ENCODE measurements at regions not wholly inside any gene's neighbourhood (a gene's known extent, or its start where the extent isn't known, plus 50 kb on each side); places are given as distances from the start of the nearest gene placed in this dataset.
"Not testable (repeated sequence)": the region's sequence is repeated elsewhere in the genome, so short reads cannot be mapped to it uniquely, and the experiment has no call there.

DNA sequence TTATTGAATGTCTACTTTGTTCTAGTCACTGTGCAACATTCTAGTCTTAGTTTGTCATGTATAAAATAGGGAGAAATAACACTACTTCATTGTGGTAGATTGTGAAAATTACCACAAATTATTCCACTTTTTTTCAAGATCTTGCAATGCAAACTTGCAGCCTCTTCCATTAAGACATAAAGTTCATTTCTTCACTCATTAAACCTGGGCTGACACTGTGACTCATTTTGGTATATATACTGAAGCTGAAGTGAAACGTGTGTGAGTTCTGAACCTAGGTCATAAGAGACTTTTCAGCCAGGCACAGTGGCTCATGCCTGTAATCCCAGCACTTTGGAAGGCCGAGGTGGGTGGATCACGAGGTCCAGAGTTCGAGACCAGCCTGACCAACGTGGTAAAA lies 329.0 kb downstream of the BCKDHB start:
- TF ChIP-seq, protein P1, sequence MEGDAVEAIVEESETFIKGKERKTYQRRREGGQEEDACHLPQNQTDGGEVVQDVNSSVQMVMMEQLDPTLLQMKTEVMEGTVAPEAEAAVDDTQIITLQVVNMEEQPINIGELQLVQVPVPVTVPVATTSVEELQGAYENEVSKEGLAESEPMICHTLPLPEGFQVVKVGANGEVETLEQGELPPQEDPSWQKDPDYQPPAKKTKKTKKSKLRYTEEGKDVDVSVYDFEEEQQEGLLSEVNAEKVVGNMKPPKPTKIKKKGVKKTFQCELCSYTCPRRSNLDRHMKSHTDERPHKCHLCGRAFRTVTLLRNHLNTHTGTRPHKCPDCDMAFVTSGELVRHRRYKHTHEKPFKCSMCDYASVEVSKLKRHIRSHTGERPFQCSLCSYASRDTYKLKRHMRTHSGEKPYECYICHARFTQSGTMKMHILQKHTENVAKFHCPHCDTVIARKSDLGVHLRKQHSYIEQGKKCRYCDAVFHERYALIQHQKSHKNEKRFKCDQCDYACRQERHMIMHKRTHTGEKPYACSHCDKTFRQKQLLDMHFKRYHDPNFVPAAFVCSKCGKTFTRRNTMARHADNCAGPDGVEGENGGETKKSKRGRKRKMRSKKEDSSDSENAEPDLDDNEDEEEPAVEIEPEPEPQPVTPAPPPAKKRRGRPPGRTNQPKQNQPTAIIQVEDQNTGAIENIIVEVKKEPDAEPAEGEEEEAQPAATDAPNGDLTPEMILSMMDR (IDR thresholded peaks at IDR 0.05; ENCODE audit: insufficient read depth, low read depth, low read length, missing control alignments), result no peak
- no peak for DNase-seq (ENCODE audit: low read depth)
- H3K4me3 ChIP-seq (ENCODE audit: low read depth, low read length), result no peak overlapping the region

DNA sequence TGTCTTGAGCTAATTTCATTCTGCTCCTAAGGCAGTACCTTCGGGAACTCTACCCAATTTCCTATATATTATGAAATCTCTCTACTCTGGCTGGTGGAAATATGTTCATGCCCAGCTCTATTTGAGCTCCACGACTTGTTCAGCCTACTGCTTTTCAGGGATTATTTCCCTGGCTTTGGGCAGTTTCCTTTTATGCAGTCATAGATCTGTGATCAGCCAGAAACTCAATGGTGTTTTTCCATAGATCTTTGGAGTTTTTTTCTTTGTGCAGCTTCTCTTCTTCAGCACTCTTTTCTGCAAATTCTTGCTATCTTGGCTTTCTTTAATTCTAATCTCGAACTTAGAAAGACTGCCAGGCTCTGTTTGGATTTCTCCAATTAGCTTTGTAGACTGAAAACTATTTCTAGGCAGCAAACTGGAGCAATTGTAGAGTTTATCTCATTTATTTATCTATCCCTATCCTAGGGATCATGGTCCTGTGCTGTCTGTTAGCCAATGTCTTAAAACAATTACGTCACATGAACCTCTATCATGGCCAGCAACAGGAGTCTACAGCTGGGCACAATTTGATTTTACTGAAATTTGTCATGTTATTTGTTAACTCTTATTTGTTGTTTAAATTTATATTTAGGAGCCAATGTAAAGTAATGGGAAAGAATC lies 328.4 kb downstream of the BCKDHB start:
- H3K4me3 ChIP-seq (ENCODE audit: low read depth, low read length), result no peak overlapping the region
- TF ChIP-seq, protein P1 (IDR thresholded peaks at IDR 0.05; ENCODE audit: insufficient read depth, low read depth, low read length, missing control alignments), result no peak
- no peak for DNase-seq (ENCODE audit: low read depth)

DNA sequence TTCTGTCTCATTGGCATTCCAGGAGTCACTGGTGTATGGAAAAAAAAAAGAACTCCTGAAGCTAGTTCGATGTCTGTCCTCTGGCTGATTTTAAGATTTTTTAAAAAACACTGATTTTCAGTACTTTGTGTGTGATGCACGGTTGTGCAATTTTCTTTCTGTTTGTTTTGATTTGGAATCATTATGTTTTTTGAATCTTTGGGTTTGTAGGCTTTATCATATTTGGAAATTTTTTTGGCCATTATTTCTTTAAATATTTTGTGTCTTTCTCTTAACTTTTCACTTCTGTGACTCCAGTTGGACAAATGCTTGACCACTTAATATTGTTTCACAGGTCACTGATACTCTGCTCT lies 327.2 kb downstream of the BCKDHB start:
- TF ChIP-seq, protein P1 (IDR thresholded peaks at IDR 0.05; ENCODE audit: insufficient read depth, low read depth, low read length, missing control alignments), result no peak
- no peak for DNase-seq (ENCODE audit: low read depth)
- no peak overlapping the region for H3K4me3 ChIP-seq (ENCODE audit: low read depth, low read length)

DNA sequence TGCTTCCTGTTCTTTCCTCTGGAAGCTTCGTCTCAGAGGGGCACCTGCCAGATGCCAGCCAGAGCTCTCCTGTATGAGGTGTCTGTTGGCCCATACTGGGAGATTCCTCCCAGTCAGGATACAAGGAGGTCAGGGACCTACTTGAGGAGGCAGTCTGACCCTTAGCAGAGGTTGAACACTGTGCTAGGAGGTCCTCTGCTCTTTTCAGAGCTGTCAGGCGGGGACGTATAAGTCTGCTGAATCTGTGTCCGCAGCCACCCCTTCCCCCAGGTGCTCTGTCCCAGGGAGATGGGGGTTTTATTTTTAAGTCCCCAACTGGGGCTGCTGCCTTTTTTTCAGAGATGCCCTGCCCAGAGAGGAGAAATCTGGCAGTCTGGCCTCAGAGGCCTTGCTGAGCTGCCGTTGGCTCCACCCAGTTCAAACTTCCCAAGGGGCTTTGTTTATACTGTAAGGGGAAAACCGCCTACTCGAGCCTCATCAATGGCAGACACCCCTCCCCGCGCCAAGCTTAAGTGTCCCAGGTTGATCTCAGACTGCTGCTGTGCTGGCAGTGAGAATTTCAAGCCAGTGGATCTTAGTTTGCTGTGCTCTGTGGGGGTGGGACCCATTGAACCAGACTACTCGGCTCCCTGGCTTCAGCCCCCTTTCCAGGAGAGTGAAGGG lies 326.7 kb downstream of the BCKDHB start:
- no peak for DNase-seq (ENCODE audit: low read depth)
- TF ChIP-seq, protein P1 (IDR thresholded peaks at IDR 0.05; ENCODE audit: insufficient read depth, low read depth, low read length, missing control alignments), result no peak
- no peak overlapping the region for H3K4me3 ChIP-seq (ENCODE audit: low read depth, low read length)

DNA sequence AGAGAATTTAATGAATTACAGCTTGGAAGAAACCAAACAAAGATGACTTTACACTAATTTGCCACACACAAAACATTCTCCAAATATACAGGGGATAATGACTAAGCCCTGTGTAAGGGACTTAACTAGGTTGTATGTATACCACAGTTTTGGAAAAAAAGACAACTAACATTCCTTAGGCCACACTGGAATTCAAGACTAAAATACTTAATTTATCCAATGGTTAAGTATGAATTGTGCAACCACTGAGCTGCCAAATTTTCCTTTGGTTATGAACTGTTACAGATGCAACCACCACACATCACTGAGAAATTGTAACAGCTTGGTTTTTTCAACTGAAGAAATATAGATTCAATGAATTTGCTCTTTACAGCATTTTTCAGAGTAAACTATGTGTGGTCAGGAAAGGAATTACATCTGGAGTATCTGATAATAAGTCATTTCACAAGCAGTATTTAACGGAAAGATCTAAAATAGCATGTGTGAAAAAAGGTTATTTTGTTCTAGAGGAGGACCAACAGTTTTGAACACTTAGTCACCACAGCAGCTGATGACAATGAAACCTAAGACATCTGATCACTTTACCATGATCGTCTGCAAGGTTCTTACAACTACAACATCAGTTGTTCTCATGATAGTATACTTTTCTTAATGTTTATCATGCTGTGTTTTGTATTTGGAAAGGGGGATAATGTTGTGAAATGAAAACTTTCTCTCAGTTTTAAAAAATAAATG lies 318.8 kb downstream of the BCKDHB start:
- no peak overlapping the region for H3K4me3 ChIP-seq (ENCODE audit: low read depth, low read length)
- no peak for DNase-seq (ENCODE audit: low read depth)
- TF ChIP-seq, protein P1 (IDR thresholded peaks at IDR 0.05; ENCODE audit: insufficient read depth, low read depth, low read length, missing control alignments), result no peak

DNA sequence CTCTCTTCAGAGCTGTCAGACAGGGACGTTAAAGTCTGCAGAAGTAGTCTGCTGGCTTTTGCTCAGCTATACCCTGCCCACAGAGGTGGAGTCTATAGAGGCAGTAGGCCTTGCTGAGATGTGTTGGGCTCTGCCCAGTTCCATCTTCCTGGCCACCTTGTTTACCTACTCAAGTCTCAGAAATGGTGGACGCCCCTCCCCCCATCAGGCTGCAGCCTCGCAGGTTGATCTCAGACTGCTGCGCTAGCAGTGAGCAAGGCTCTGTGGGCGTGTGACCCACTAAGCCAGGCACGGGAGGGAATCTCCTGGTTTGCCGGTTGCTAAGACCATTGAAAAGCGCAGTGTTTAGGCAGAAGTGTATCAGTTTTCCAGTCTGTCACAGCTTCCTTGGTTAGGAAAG lies 305.0 kb downstream of the BCKDHB start:
- H3K4me3 ChIP-seq (ENCODE audit: low read depth, low read length), result no peak overlapping the region
- DNase-seq (ENCODE audit: low read depth), result no peak
- TF ChIP-seq, protein P1 (IDR thresholded peaks at IDR 0.05; ENCODE audit: insufficient read depth, low read depth, low read length, missing control alignments), result no peak

DNA sequence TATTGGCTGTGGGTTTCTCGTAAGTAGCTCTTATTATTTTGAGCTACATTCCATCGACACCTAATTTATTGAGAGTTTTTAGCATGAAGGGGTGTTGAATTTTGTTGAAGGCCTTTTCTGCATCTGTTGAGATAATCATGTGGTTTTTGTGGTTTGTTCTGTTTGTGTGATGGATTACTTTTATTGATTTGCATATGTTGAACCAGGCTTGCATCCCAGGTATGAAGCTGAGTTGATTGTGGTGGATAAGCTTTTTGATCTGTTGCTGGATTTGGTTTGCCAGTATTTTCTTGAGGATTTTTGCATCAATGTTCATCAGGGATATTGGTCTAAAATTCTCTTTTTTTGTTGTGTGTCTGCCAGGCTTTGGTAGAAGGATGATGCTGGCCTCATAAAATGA lies 301.5 kb downstream of the BCKDHB start:
- H3K4me3 ChIP-seq (ENCODE audit: low read depth, low read length); DNase-seq (ENCODE audit: low read depth): not testable (repeated sequence)
